Liver (tissue), 2 donors: ENCODE measurements at regions not wholly inside any gene's neighbourhood (a gene's known extent, or its start where the extent isn't known, plus 50 kb on each side); places are given as distances from the start of the nearest gene placed in this dataset.

Experiments
- CTCF ChIP-seq: fragments of 150-350 bp; IDR thresholded peaks from 2 replicates; pipeline ENCODE4 v1.5.1; 2017; ENCODE audit warnings: improper control_type of control experiment, low read depth, low read length; ENCODE audit not compliant: missing input control
- ZBTB33 ChIP-seq: IDR thresholded peaks from 2 replicates; pipeline ENCODE4 v1.6.1; 2016; ENCODE audit warnings: antibody characterized with exemption
- donor health status: healthy.

GRCh38 chr10:44628921-44629320, 244.0 kb upstream of the CXCL12 start:
- TF ChIP-seq CTCF = no peak
- no peak for TF ChIP-seq ZBTB33
